H1 (cell line): ENCODE measurements at regions not wholly inside any gene's neighbourhood (a gene's known extent, or its start where the extent isn't known, plus 50 kb on each side); places are given as distances from the start of the nearest gene placed in this dataset.

ENCODE experiments used
- CBX5 ChIP-seq: fragments of 300-800, 300-1000 bp; sonication (generic); IDR thresholded peaks from 2 replicates; pipeline ENCODE4 v1.7.1; 2016; ENCODE audit warnings: antibody characterized with exemption, low read length, low read depth
- FOSL1 ChIP-seq: IDR thresholded peaks from 2 replicates; pipeline ENCODE4 v1.6.1; 2011; ENCODE audit warnings: mild to moderate bottlenecking, low read depth, low read length, moderate library complexity; ENCODE audit not compliant: insufficient read depth
- HDAC6 ChIP-seq: IDR thresholded peaks from one replicate; pipeline ENCODE4 v1.7.1; 2012; ENCODE audit warnings: low read depth, mild to moderate bottlenecking, inconsistent platforms, low read length, moderate library complexity
- MAFK ChIP-seq: IDR thresholded peaks from 2 replicates; pipeline ENCODE4 v1.6.1; 2012; ENCODE audit warnings: low read depth, mild to moderate bottlenecking, improper control_type of control experiment, low read length
- NRF1 ChIP-seq: IDR thresholded peaks from 2 replicates; pipeline ENCODE4 v1.6.1; 2011; ENCODE audit warnings: mild to moderate bottlenecking, low read depth, low read length, improper control_type of control experiment
- POLR2A ChIP-seq, 2 experiments: IDR thresholded peaks; 1 replicate in 1 of 2; 2 replicates in 1 of 2; pipeline ENCODE4 v1.6.1; 2011; ENCODE audit warnings: low read depth in 2 of 2, low read length in 2 of 2, mild to moderate bottlenecking in 2 of 2; ENCODE audit errors: control extremely low read depth in 1 of 2
- POU5F1 ChIP-seq: IDR thresholded peaks from 2 replicates; pipeline ENCODE4 v1.6.1; 2011; ENCODE audit warnings: low read depth, mild to moderate bottlenecking, low read length, moderate library complexity
- RBBP5 ChIP-seq: IDR thresholded peaks from 2 replicates; pipeline ENCODE4 v1.7.1; 2012; ENCODE audit warnings: low read depth, mild to moderate bottlenecking, inconsistent platforms, low read length, moderate library complexity, borderline replicate concordance
- RNF2 ChIP-seq: fragments of 200-900, 300-1000 bp; sonication (generic); IDR thresholded peaks from 2 replicates; pipeline ENCODE4 v1.7.1; 2016; ENCODE audit warnings: borderline replicate concordance, low read depth, mild to moderate bottlenecking, antibody characterized with exemption, low read length; ENCODE audit not compliant: poor library complexity, severe bottlenecking; ENCODE audit errors: missing control alignments
- TAF1 ChIP-seq: IDR thresholded peaks from 2 replicates; pipeline ENCODE4 v1.6.1; 2011; ENCODE audit warnings: mild to moderate bottlenecking, low read depth, low read length
- ZNF274 ChIP-seq: IDR thresholded peaks from 2 replicates; pipeline ENCODE4 v1.7.0; 2012; ENCODE audit warnings: low read length, borderline replicate concordance; ENCODE audit errors: extremely low read depth
- TF ChIP-seq, protein P1 (sequence below): fragments of 300-600 bp; sonication (generic); IDR thresholded peaks from 2 replicates; pipeline ENCODE4 v1.7.1; 2012; ENCODE audit warnings: low read length, moderate library complexity, mild to moderate bottlenecking, inconsistent platforms; ENCODE audit not compliant: insufficient replicate concordance

DNA sequence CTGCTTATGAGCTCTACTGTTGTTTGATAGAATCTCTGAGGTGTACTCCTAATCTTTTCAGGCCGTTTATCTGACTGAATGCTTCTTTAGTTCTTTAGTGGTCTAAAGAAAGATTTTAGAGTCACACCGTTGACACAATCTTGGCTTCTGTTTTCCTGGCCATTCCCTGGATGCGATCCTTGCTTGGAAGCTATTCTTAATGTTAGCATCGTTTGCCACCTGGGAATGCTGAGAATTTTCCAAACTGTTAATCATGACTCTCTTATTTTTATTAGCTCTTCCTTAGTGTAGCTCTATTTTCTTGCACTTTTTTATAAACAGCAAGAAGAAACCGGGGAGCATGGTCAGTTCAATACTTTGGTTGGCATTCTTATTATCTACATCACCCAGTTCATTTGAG, 281.0 kb upstream of the PCDH20 start (continued):
- TF ChIP-seq, protein P1, sequence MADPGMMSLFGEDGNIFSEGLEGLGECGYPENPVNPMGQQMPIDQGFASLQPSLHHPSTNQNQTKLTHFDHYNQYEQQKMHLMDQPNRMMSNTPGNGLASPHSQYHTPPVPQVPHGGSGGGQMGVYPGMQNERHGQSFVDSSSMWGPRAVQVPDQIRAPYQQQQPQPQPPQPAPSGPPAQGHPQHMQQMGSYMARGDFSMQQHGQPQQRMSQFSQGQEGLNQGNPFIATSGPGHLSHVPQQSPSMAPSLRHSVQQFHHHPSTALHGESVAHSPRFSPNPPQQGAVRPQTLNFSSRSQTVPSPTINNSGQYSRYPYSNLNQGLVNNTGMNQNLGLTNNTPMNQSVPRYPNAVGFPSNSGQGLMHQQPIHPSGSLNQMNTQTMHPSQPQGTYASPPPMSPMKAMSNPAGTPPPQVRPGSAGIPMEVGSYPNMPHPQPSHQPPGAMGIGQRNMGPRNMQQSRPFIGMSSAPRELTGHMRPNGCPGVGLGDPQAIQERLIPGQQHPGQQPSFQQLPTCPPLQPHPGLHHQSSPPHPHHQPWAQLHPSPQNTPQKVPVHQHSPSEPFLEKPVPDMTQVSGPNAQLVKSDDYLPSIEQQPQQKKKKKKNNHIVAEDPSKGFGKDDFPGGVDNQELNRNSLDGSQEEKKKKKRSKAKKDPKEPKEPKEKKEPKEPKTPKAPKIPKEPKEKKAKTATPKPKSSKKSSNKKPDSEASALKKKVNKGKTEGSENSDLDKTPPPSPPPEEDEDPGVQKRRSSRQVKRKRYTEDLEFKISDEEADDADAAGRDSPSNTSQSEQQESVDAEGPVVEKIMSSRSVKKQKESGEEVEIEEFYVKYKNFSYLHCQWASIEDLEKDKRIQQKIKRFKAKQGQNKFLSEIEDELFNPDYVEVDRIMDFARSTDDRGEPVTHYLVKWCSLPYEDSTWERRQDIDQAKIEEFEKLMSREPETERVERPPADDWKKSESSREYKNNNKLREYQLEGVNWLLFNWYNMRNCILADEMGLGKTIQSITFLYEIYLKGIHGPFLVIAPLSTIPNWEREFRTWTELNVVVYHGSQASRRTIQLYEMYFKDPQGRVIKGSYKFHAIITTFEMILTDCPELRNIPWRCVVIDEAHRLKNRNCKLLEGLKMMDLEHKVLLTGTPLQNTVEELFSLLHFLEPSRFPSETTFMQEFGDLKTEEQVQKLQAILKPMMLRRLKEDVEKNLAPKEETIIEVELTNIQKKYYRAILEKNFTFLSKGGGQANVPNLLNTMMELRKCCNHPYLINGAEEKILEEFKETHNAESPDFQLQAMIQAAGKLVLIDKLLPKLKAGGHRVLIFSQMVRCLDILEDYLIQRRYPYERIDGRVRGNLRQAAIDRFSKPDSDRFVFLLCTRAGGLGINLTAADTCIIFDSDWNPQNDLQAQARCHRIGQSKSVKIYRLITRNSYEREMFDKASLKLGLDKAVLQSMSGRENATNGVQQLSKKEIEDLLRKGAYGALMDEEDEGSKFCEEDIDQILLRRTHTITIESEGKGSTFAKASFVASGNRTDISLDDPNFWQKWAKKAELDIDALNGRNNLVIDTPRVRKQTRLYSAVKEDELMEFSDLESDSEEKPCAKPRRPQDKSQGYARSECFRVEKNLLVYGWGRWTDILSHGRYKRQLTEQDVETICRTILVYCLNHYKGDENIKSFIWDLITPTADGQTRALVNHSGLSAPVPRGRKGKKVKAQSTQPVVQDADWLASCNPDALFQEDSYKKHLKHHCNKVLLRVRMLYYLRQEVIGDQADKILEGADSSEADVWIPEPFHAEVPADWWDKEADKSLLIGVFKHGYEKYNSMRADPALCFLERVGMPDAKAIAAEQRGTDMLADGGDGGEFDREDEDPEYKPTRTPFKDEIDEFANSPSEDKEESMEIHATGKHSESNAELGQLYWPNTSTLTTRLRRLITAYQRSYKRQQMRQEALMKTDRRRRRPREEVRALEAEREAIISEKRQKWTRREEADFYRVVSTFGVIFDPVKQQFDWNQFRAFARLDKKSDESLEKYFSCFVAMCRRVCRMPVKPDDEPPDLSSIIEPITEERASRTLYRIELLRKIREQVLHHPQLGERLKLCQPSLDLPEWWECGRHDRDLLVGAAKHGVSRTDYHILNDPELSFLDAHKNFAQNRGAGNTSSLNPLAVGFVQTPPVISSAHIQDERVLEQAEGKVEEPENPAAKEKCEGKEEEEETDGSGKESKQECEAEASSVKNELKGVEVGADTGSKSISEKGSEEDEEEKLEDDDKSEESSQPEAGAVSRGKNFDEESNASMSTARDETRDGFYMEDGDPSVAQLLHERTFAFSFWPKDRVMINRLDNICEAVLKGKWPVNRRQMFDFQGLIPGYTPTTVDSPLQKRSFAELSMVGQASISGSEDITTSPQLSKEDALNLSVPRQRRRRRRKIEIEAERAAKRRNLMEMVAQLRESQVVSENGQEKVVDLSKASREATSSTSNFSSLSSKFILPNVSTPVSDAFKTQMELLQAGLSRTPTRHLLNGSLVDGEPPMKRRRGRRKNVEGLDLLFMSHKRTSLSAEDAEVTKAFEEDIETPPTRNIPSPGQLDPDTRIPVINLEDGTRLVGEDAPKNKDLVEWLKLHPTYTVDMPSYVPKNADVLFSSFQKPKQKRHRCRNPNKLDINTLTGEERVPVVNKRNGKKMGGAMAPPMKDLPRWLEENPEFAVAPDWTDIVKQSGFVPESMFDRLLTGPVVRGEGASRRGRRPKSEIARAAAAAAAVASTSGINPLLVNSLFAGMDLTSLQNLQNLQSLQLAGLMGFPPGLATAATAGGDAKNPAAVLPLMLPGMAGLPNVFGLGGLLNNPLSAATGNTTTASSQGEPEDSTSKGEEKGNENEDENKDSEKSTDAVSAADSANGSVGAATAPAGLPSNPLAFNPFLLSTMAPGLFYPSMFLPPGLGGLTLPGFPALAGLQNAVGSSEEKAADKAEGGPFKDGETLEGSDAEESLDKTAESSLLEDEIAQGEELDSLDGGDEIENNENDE: no peak
- TF ChIP-seq ZNF274: no peak
- TF ChIP-seq POLR2A (IDR thresholded peaks at IDR 0.05; ENCODE audit: control extremely low read depth in 1 of 2, low read depth in 2 of 2, low read length in 2 of 2): no peak
- TF ChIP-seq RNF2: no peak
- no peak for TF ChIP-seq RBBP5
- TF ChIP-seq TAF1: no peak
- TF ChIP-seq POU5F1: no peak
- no peak for TF ChIP-seq CBX5
- no peak for TF ChIP-seq NRF1
- TF ChIP-seq HDAC6: no peak
- no peak for TF ChIP-seq MAFK
- no peak for TF ChIP-seq FOSL1
